OCI-LY7 (cell line): ENCODE measurements at regions not wholly inside any gene's neighbourhood (a gene's known extent, or its start where the extent isn't known, plus 50 kb on each side); places are given as distances from the start of the nearest gene placed in this dataset.
"Not testable (repeated sequence)": the region's sequence is repeated elsewhere in the genome, so short reads cannot be mapped to it uniquely, and the experiment has no call there.

Experiments used
- BruUV-seq: library from RNA; stranded (reverse); fragments of 400-500 nt; replicated peaks from 2 replicates; lab custom pipeline; 2021; lab: Mats Ljungman, UMichigan
- CTCF ChIA-PET: fragments of 300-600 bp; sonication (Branson Sonifier 250); formaldehyde crosslinking; loops from one replicate; lab custom pipeline; 2022; ENCODE audit warnings: antibody characterized with exemption; ENCODE audit not compliant: unreplicated experiment; lab: Charles Lee
- POLR2A ChIA-PET: fragments of 300-600 bp; sonication (Branson Sonifier 250); formaldehyde crosslinking; loops from one replicate; lab custom pipeline; 2022; ENCODE audit warnings: antibody characterized with exemption; lab: Charles Lee
- DNase-seq: peaks from one replicate; pipeline ENCODE4 v3.0.0-alpha.2; 2015; ENCODE audit warnings: low spot score
- H2AFZ ChIP-seq: fragments of 200-600 bp; sonication (generic), shearing (Covaris generic); 2 replicates; pipeline ENCODE4 v1.6.1; 2014; ENCODE audit warnings: mild to moderate bottlenecking, antibody characterized with exemption, low read length, moderate library complexity
- H3K27ac ChIP-seq: fragments of 200-600 bp; sonication (generic); 2 replicates; pipeline ENCODE4 v1.5.1; 2014; ENCODE audit warnings: mixed run types, low read depth, mild to moderate bottlenecking, moderate library complexity, low read length, inconsistent platforms; ENCODE audit not compliant: poor library complexity, severe bottlenecking
- H3K36me3 ChIP-seq: fragments of 200-600 bp; sonication (generic); 2 replicates; pipeline ENCODE4 v1.6.1; 2014; ENCODE audit warnings: mild to moderate bottlenecking, antibody characterized with exemption, low read length, moderate library complexity, mixed read lengths; ENCODE audit not compliant: insufficient read depth
- H3K4me1 ChIP-seq: fragments of 200-600 bp; sonication (generic); 2 replicates; pipeline ENCODE4 v1.5.1; 2014; ENCODE audit warnings: mild to moderate bottlenecking, low read length; ENCODE audit not compliant: insufficient read depth, poor library complexity, severe bottlenecking
- H3K4me2 ChIP-seq: fragments of 200-600 bp; sonication (generic); 2 replicates; pipeline ENCODE4 v1.6.1; 2014; ENCODE audit warnings: mild to moderate bottlenecking, low read length
- H3K4me3 ChIP-seq: fragments of 200-600 bp; sonication (generic); 2 replicates; pipeline ENCODE4 v1.5.1; 2014; ENCODE audit warnings: mild to moderate bottlenecking, low read depth, low read length; ENCODE audit not compliant: poor library complexity, severe bottlenecking
- H3K79me2 ChIP-seq: fragments of 200-600 bp; sonication (generic); 2 replicates; pipeline ENCODE4 v1.6.1; 2016; ENCODE audit warnings: low read depth, mild to moderate bottlenecking, low read length, moderate library complexity, mixed read lengths; ENCODE audit not compliant: insufficient read depth
- H3K9me2 ChIP-seq: fragments of 200-600 bp; sonication (generic); 2 replicates; pipeline ENCODE4 v1.6.1; 2016; ENCODE audit warnings: mild to moderate bottlenecking, low read length, mixed read lengths; ENCODE audit not compliant: insufficient read depth
- H3K9me3 ChIP-seq: fragments of 200-600 bp; sonication (generic); 2 replicates; pipeline ENCODE4 v1.6.1; 2014; ENCODE audit warnings: mild to moderate bottlenecking, mixed run types, low read length, mixed read lengths
- H4K20me1 ChIP-seq: fragments of 200-600 bp; sonication (generic); 2 replicates; pipeline ENCODE4 v1.6.1; 2014; ENCODE audit warnings: mild to moderate bottlenecking, antibody characterized with exemption, low read length, moderate library complexity, mixed read lengths; ENCODE audit not compliant: insufficient read depth
- intact Hi-C: fragments of 100-400 bp; cut with micrococcal nuclease; formaldehyde crosslinking; loops from one replicate; pipeline ENCODE4 v1.10.0; 2022; ENCODE audit not compliant: unreplicated experiment

GRCh38 chrX:153266140-153266539 lies 55.4 kb downstream of the PNMA6F start:
- intact Hi-C loops, H4K20me1 ChIP-seq, H3K9me3 ChIP-seq, H3K9me2 ChIP-seq, H3K79me2 ChIP-seq, H2AFZ ChIP-seq, H3K4me2 ChIP-seq, H3K36me3 ChIP-seq, H3K4me1 ChIP-seq, H3K4me3 ChIP-seq, CTCF ChIA-PET, BruUV-seq, DNase-seq, H3K27ac ChIP-seq: not testable (repeated sequence)
- POLR2A ChIA-PET: interaction anchor here (0.6 kb wide), 1 partner anchor 28 kb away, joined by 5 read pairs; no protein-coding TSS in a partner anchor

GRCh38 chrX:153260468-153260867 lies 61.1 kb downstream of the PNMA6F start:
- POLR2A ChIA-PET, H3K4me1 ChIP-seq, intact Hi-C loops, H3K4me2 ChIP-seq, H2AFZ ChIP-seq, H3K79me2 ChIP-seq, H4K20me1 ChIP-seq, H3K36me3 ChIP-seq, H3K4me3 ChIP-seq, BruUV-seq, CTCF ChIA-PET, H3K9me2 ChIP-seq, DNase-seq, H3K9me3 ChIP-seq, H3K27ac ChIP-seq: not testable (repeated sequence)

- H4K20me1 ChIP-seq, DNase-seq, POLR2A ChIA-PET: not testable (repeated sequence)
These were observed 68.3 kb downstream of the PNMA6F start for GRCh38 chrX:153253239-153253638.

GRCh38 chrX:153252378-153253129 lies 69.0 kb downstream of the PNMA6F start:
- H4K20me1 ChIP-seq, POLR2A ChIA-PET, H3K9me3 ChIP-seq, H3K4me1 ChIP-seq, H3K9me2 ChIP-seq, H3K4me3 ChIP-seq, H3K79me2 ChIP-seq, H3K27ac ChIP-seq, H3K4me2 ChIP-seq, intact Hi-C loops, H2AFZ ChIP-seq, BruUV-seq, CTCF ChIA-PET, DNase-seq, H3K36me3 ChIP-seq: not testable (repeated sequence)

More at GRCh38 chrX:153253239-153253638, 68.3 kb downstream of the PNMA6F start:
- H3K4me1 ChIP-seq, CTCF ChIA-PET, H3K27ac ChIP-seq, H3K9me2 ChIP-seq, H3K9me3 ChIP-seq, H3K36me3 ChIP-seq, BruUV-seq, H3K4me3 ChIP-seq, H3K79me2 ChIP-seq, intact Hi-C loops, H2AFZ ChIP-seq, H3K4me2 ChIP-seq: not testable (repeated sequence)

GRCh38 chrX:153251952-153252351 lies 69.6 kb downstream of the PNMA6F start:
- H3K4me1 ChIP-seq, H3K4me2 ChIP-seq, H3K36me3 ChIP-seq, intact Hi-C loops, H4K20me1 ChIP-seq, H3K27ac ChIP-seq, POLR2A ChIA-PET, H3K79me2 ChIP-seq, CTCF ChIA-PET, H2AFZ ChIP-seq, H3K9me2 ChIP-seq, BruUV-seq, H3K9me3 ChIP-seq, H3K4me3 ChIP-seq, DNase-seq: not testable (repeated sequence)

- H3K4me3 ChIP-seq, H3K79me2 ChIP-seq, DNase-seq, CTCF ChIA-PET, intact Hi-C loops, H3K27ac ChIP-seq, H3K4me1 ChIP-seq, H3K4me2 ChIP-seq, H3K36me3 ChIP-seq, H3K9me2 ChIP-seq, BruUV-seq, H3K9me3 ChIP-seq, H4K20me1 ChIP-seq, H2AFZ ChIP-seq: not testable (repeated sequence)
- POLR2A ChIA-PET: interaction anchor here (0.9 kb wide), 1 partner anchor 13 kb away, joined by 3 read pairs; no protein-coding TSS in a partner anchor
These were observed 70.8 kb downstream of the PNMA6F start for GRCh38 chrX:153250762-153251161.
